Duodenal mucosa (tissue), 2 donors: ENCODE measurements at regions not wholly inside any gene's neighbourhood (a gene's known extent, or its start where the extent isn't known, plus 50 kb on each side); places are given as distances from the start of the nearest gene placed in this dataset.
"Not testable (repeated sequence)": the region's sequence is repeated elsewhere in the genome, so short reads cannot be mapped to it uniquely, and the experiment has no call there.

Experiments
- H3K27ac ChIP-seq: one replicate; pipeline ENCODE4 v1.7.0; 2013; ENCODE audit warnings: low read depth, low read length
- H3K27me3 ChIP-seq, 2 donors: one replicate each; pipeline ENCODE4 v1.7.0; 2013; ENCODE audit warnings: low read length in 2 of 2, control low read depth in 1 of 2; ENCODE audit not compliant: insufficient read depth in 2 of 2, control insufficient read depth in 1 of 2
- H3K36me3 ChIP-seq, 2 donors: one replicate each; pipeline ENCODE4 v1.7.0; 2013; ENCODE audit warnings: low read length in 2 of 2, control low read depth in 1 of 2; ENCODE audit not compliant: insufficient read depth in 2 of 2, control insufficient read depth in 1 of 2
- H3K4me1 ChIP-seq, 2 donors: one replicate each; pipeline ENCODE4 v1.7.0; 2013; ENCODE audit warnings: low read length in 2 of 2, control low read depth in 1 of 2; ENCODE audit not compliant: insufficient read depth in 2 of 2, control insufficient read depth in 1 of 2
- H3K4me3 ChIP-seq, 2 donors: one replicate each; pipeline ENCODE4 v1.7.0; 2013; ENCODE audit warnings: low read length in 2 of 2, low read depth in 1 of 2
- H3K9ac ChIP-seq, 2 donors: one replicate each; pipeline ENCODE4 v1.7.0; 2013; ENCODE audit warnings: low read length in 2 of 2, low read depth in 1 of 2
- H3K9me3 ChIP-seq, 2 donors: one replicate each; pipeline ENCODE4 v1.7.0; 2013; ENCODE audit warnings: low read length in 2 of 2, control low read depth in 1 of 2; ENCODE audit not compliant: control insufficient read depth in 1 of 2

- Histone ChIP-seq H3K9me3 (peaks cover 16 to 22% of the 10 kb centered on the region in 2 donors), H3K27me3 (no peaks in the 10 kb centered on the region), H3K36me3 (no peaks in the 10 kb centered on the region), H3K27ac (no peak overlapping the region), H3K9ac (no peak overlapping the region), H3K4me3 (no peak overlapping the region), H3K4me1 (no peaks in the 10 kb centered on the region)
Measured at GRCh38 chr14:87388946-87389345, 604.0 kb downstream of the GALC start.

GRCh38 chr14:87387806-87388205 lies 605.2 kb downstream of the GALC start:
- Histone ChIP-seq H3K4me1 (no peaks in the 10 kb centered on the region), H3K27me3 (no peaks in the 10 kb centered on the region), H3K4me3 (no peak overlapping the region), H3K36me3 (no peaks in the 10 kb centered on the region), H3K27ac (no peak overlapping the region), H3K9ac (no peak overlapping the region), H3K9me3 (peaks cover 16 to 19% of the 10 kb centered on the region in 2 donors)

GRCh38 chr14:87386524-87386923 lies 606.5 kb downstream of the GALC start:
- no peak overlapping the region for H3K9ac ChIP-seq
- H3K4me3 ChIP-seq: no peak overlapping the region
- no peaks in the 10 kb centered on the region for H3K4me1 ChIP-seq
- peaks cover 19% of the 10 kb centered on the region in 2 donors for H3K9me3 ChIP-seq
- H3K27ac ChIP-seq: no peak overlapping the region
- H3K36me3 ChIP-seq: no peaks in the 10 kb centered on the region
- no peaks in the 10 kb centered on the region for H3K27me3 ChIP-seq

- H3K4me1 ChIP-seq: no peaks in the 10 kb centered on the region
- no peak overlapping the region for H3K27ac ChIP-seq
- H3K9me3 ChIP-seq: peaks cover 12 to 18% of the 10 kb centered on the region in 2 donors
- H3K27me3 ChIP-seq: no peaks in the 10 kb centered on the region
- no peak overlapping the region for H3K4me3 ChIP-seq
- no peak overlapping the region for H3K9ac ChIP-seq
- no peaks in the 10 kb centered on the region for H3K36me3 ChIP-seq
Measured at GRCh38 chr14:87380054-87380453, 612.9 kb downstream of the GALC start.

- Histone ChIP-seq H3K36me3 (no peaks in the 10 kb centered on the region), H3K4me3 (no peak overlapping the region), H3K4me1 (no peaks in the 10 kb centered on the region), H3K9me3 (peaks cover 4 to 22% of the 10 kb centered on the region in 2 donors), H3K9ac (no peak overlapping the region), H3K27ac (no peak overlapping the region), H3K27me3 (no peaks in the 10 kb centered on the region)
Measured at GRCh38 chr14:87368751-87369150, 624.2 kb downstream of the GALC start.

- not testable (repeated sequence) for H3K27ac ChIP-seq, H3K4me1 ChIP-seq, H3K4me3 ChIP-seq, H3K36me3 ChIP-seq, H3K9me3 ChIP-seq, H3K9ac ChIP-seq, H3K27me3 ChIP-seq
Measured at GRCh38 chr14:87360246-87360645, 632.7 kb downstream of the GALC start.

GRCh38 chr14:87351007-87351406 lies 642.0 kb downstream of the GALC start:
- Histone ChIP-seq H3K9ac (no peak overlapping the region), H3K36me3 (no peaks in the 10 kb centered on the region), H3K9me3 (peaks cover 4 to 10% of the 10 kb centered on the region in 2 donors), H3K27ac (no peak overlapping the region), H3K4me1 (no peaks in the 10 kb centered on the region), H3K27me3 (no peaks in the 10 kb centered on the region), H3K4me3 (no peak overlapping the region)

GRCh38 chr14:87349921-87350320 lies 643.1 kb downstream of the GALC start:
- no peaks in the 10 kb centered on the region for H3K27me3 ChIP-seq
- H3K4me3 ChIP-seq: no peak overlapping the region
- H3K4me1 ChIP-seq: no peaks in the 10 kb centered on the region
- peaks cover 4 to 10% of the 10 kb centered on the region in 2 donors for H3K9me3 ChIP-seq
- H3K27ac ChIP-seq: no peak overlapping the region
- H3K36me3 ChIP-seq: no peaks in the 10 kb centered on the region
- H3K9ac ChIP-seq: no peak overlapping the region

- no peaks in the 10 kb centered on the region for H3K36me3 ChIP-seq
- no peak overlapping the region for H3K27ac ChIP-seq
- H3K27me3 ChIP-seq: no peaks in the 10 kb centered on the region
- H3K9me3 ChIP-seq: peaks cover 7 to 17% of the 10 kb centered on the region in 2 donors
- no peak overlapping the region for H3K9ac ChIP-seq
- no peaks in the 10 kb centered on the region for H3K4me1 ChIP-seq
- H3K4me3 ChIP-seq: no peak overlapping the region
Measured at GRCh38 chr14:87343652-87344051, 649.3 kb downstream of the GALC start.

GRCh38 chr14:87334997-87335685 lies 657.8 kb downstream of the GALC start:
- no peaks in the 10 kb centered on the region for H3K4me1 ChIP-seq
- H3K36me3 ChIP-seq: no peaks in the 10 kb centered on the region
- H3K4me3 ChIP-seq: no peak overlapping the region
- H3K9ac ChIP-seq: no peak overlapping the region
- peaks cover 9 to 12% of the 10 kb centered on the region in 2 donors for H3K9me3 ChIP-seq
- no peak overlapping the region for H3K27ac ChIP-seq
- no peaks in the 10 kb centered on the region for H3K27me3 ChIP-seq
